ENCODE measurements at regions not wholly inside any gene's neighbourhood (a gene's known extent, or its start where the extent isn't known, plus 50 kb on each side); places are given as distances from the start of the nearest gene placed in this dataset.

GRCh38 chrX:145715641-145716138 lies 101.9 kb upstream of the SLITRK2 start:
- dilution Hi-C loops (cut with MboI; ENCODE audit: extremely low pct_ligation_motif_present, low sequenced_read_pairs) = no loop called here
- Histone ChIP-seq H2AFZ (ENCODE audit: control insufficient read depth, low read length) (no peak overlapping the region), H3K9me3 (ENCODE audit: control insufficient read depth, low read depth, low read length) (no peaks in the 10 kb centered on the region), H3K9me1 (ENCODE audit: control insufficient read depth, extremely low read depth, insufficient read depth, low read length) (no peaks in the 10 kb centered on the region), H3K4me3 (ENCODE audit: control insufficient read depth in 2 of 3, extremely low read depth in 1 of 3, insufficient read depth in 2 of 3, low read depth in 1 of 3, low read length in 3 of 3) (no peak overlapping the region), H3K27me3 (ENCODE audit: control insufficient read depth, extremely low read depth, insufficient read depth, low read length) (no peaks in the 10 kb centered on the region), H3K36me3 (ENCODE audit: control insufficient read depth in 2 of 2, extremely low read depth in 1 of 2, insufficient read depth in 2 of 2, low read length in 2 of 2) (no peaks in the 10 kb centered on the region), H3K79me2 (ENCODE audit: control insufficient read depth, insufficient read depth, low read length) (no peaks in the 10 kb centered on the region), H3K27ac (ENCODE audit: control insufficient read depth, insufficient read depth, low read length) (no peak overlapping the region), H3K4me1 (ENCODE audit: control insufficient read depth, extremely low read depth, insufficient read depth, low read length) (no peaks in the 10 kb centered on the region), H3K9ac (ENCODE audit: control insufficient read depth, extremely low read depth, insufficient read depth, low read length) (no peak overlapping the region), H3K4me2 (ENCODE audit: control insufficient read depth, extremely low read depth, insufficient read depth, low read depth, low read length) (no peak overlapping the region), H4K20me1 (ENCODE audit: control insufficient read depth, extremely low read depth, insufficient read depth, low read length) (no peaks in the 10 kb centered on the region)
- no peak for FAIRE-seq
- DNase-seq (ENCODE audit: low read depth, low spot score) = no peak
- no peak for TF ChIP-seq EZH2 (IDR thresholded peaks at IDR 0.05; ENCODE audit: low read length)
- TF ChIP-seq CTCF (optimal IDR thresholded peaks at IDR 0.05 in 1 of 3, IDR thresholded peaks at IDR 0.05 in 1 of 3, conservative IDR thresholded peaks at IDR 0.05 in 1 of 3; ENCODE audit: extremely low read depth in 1 of 3, insufficient read depth in 2 of 3, low read length in 3 of 3) = no peak

GRCh38 chrX:145716226-145716625 lies 101.4 kb upstream of the SLITRK2 start:
- H3K9me1 ChIP-seq (ENCODE audit: control insufficient read depth, extremely low read depth, insufficient read depth, low read length) = no peaks in the 10 kb centered on the region
- dilution Hi-C loops (cut with MboI; ENCODE audit: extremely low pct_ligation_motif_present, low sequenced_read_pairs) = no loop called here
- DNase-seq (ENCODE audit: low read depth, low spot score) (no peak), FAIRE-seq (no peak)
- no peaks in the 10 kb centered on the region for H3K27me3 ChIP-seq (ENCODE audit: control insufficient read depth, extremely low read depth, insufficient read depth, low read length)
- H3K27ac ChIP-seq (ENCODE audit: control insufficient read depth, insufficient read depth, low read length) = no peak overlapping the region
- no peak overlapping the region for H3K4me3 ChIP-seq (ENCODE audit: control insufficient read depth in 2 of 3, extremely low read depth in 1 of 3, insufficient read depth in 2 of 3, low read depth in 1 of 3, low read length in 3 of 3)
- H4K20me1 ChIP-seq (ENCODE audit: control insufficient read depth, extremely low read depth, insufficient read depth, low read length) = no peaks in the 10 kb centered on the region
- H3K36me3 ChIP-seq (ENCODE audit: control insufficient read depth in 2 of 2, extremely low read depth in 1 of 2, insufficient read depth in 2 of 2, low read length in 2 of 2) = no peaks in the 10 kb centered on the region
- TF ChIP-seq EZH2 (IDR thresholded peaks at IDR 0.05; ENCODE audit: low read length) (no peak), CTCF (optimal IDR thresholded peaks at IDR 0.05 in 1 of 3, IDR thresholded peaks at IDR 0.05 in 1 of 3, conservative IDR thresholded peaks at IDR 0.05 in 1 of 3; ENCODE audit: extremely low read depth in 1 of 3, insufficient read depth in 2 of 3, low read length in 3 of 3) (no peak)
- H3K4me1 ChIP-seq (ENCODE audit: control insufficient read depth, extremely low read depth, insufficient read depth, low read length) = no peaks in the 10 kb centered on the region
- no peaks in the 10 kb centered on the region for H3K9me3 ChIP-seq (ENCODE audit: control insufficient read depth, low read depth, low read length)
- no peaks in the 10 kb centered on the region for H3K79me2 ChIP-seq (ENCODE audit: control insufficient read depth, insufficient read depth, low read length)
- no peak overlapping the region for H2AFZ ChIP-seq (ENCODE audit: control insufficient read depth, low read length)
- H3K9ac ChIP-seq (ENCODE audit: control insufficient read depth, extremely low read depth, insufficient read depth, low read length) = no peak overlapping the region
- H3K4me2 ChIP-seq (ENCODE audit: control insufficient read depth, extremely low read depth, insufficient read depth, low read depth, low read length) = no peak overlapping the region

Measured in keratinocyte (primary cell).